GM18498 (cell line): ENCODE measurements at regions not wholly inside any gene's neighbourhood (a gene's known extent, or its start where the extent isn't known, plus 50 kb on each side); places are given as distances from the start of the nearest gene placed in this dataset.

Experiments used
- ATAC-seq: cut with Tn5 transposase; IDR thresholded peaks from one replicate; pipeline ENCODE4 v1.9.1; 2021; ENCODE audit warnings: mild to moderate bottlenecking, moderate library complexity; ENCODE audit not compliant: unreplicated experiment

DNA sequence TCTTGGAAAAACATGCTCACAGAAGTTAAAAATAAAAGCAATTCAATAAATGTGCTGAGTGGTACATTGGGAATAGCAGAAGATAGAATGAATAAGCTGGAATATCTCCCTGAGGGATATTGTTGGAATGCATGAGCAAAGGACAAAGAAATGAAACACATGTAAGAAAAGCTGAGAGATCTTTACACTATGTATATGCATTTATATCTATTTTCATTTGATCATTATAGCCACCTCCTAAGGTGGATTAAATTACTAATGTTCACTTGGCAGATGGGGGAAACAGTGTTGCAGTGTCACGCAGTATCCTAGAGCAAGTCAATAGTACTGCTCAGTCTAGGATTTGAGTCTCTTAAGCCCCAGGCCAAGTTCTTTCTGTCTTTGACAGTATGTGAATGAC, 542.0 kb upstream of the MARCKS start:
- no peak for ATAC-seq

- ATAC-seq = no peak
Observed at GRCh38 chr6:113315879-113316278, 541.3 kb upstream of the MARCKS start.

DNA sequence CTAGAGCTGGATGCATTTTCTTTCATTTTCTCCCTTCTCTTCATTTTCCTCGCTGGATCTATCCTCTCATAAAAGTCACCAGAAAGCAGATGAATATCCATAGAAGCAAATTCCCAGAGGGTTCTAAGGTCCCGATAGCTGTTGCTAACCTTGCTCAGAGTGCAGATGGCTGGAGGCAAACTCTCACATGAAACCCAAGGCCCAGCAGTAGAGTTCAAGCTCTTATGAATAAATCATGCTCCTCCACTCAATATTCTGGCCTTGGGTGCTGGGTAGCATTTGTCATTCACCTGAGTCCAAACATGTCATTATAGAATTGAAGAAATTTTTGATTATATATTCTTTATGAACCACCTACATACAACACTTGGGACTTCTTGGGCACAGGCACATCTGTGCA, 539.7 kb upstream of the MARCKS start:
- ATAC-seq = no peak

GRCh38 chr6:113317891-113318574, 539.1 kb upstream of the MARCKS start:
- no peak for ATAC-seq

DNA sequence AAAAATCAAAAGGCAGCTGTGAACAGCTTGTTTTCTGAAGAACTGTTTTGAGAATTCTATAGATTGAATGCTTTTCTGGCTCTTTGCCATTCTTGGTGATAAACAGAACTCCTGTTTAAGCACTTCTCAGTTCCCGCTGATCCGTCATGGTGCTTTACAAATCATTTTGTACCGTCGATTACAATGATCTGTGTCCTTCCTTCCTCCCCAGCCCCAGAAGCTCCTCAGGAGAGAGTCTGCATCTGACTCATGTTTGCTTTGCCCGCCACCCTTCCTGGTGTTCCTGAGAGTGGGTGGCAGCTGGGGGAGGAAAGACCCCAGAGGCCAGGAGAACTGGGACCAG, 538.6 kb upstream of the MARCKS start:
- no peak for ATAC-seq

DNA sequence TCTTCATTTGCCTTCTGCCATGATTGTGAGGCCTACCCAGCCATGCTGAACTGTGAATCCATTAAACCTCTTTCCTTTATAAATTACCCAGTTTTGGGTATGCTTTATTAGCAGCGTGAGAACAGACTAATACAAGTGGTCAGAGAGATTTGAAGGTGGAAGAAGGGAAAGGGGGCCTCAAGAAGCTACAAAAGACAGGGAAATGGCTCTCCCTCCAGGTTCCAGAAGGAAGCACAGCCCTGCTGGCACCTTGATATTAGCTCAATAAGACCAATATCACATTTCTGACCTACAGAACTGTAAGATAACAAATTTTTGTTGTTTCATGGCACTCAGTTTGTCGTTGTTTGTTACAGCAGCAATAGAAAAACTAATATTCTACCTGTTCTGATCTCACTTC, 536.5 kb upstream of the MARCKS start:
- ATAC-seq = no peak

- no peak for ATAC-seq
Observed at GRCh38 chr6:113326781-113327180, 530.4 kb upstream of the MARCKS start.

GRCh38 chr6:113328886-113329381, 528.2 kb upstream of the MARCKS start:
- no peak for ATAC-seq

DNA sequence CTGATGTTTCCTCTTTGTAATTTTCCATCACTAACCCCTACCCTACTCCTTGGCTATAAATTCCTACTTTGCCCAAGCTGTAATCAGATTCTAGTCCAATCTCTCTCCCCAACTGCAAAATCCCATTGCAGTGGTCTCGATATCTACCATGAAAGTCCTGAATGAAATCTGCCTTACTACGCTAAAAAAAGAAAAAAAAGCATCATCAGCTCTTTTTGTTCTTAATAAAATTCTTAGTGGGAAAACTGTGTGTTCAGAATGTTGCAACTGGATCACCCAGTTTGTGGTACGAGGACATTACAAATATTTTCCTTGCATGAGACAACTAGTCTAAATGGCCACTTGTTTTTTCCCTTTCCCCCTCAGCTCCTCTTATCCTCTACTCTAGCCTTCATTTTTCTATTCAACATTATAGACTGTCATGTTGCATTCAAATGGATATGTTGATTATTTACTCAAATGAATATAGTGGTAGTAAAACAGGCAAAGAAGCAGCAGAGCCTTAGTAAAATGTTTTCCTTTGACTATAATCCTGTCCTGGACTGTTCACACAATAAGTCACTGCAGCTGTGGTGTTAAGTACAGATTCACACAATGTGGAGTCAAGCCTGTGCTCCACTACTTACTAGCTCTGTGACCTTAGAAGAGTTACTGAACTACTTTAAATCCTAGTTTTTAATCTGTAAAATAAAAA, 527.1 kb upstream of the MARCKS start:
- ATAC-seq = no peak

DNA sequence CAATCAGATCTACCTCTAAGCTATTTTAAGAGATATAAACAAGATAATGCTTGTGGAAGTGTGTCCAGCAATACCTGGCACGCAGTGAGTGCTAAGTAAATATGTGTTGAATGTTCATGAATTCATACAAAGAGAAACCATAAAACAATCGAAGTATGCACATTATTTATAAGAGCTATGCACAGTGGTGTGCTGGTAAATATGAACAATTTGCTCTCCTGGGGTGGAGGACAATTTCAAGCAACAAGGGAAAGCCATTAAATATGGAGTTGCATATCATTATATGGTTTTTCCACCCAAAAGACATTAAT, 526.6 kb upstream of the MARCKS start:
- ATAC-seq = no peak

- ATAC-seq = no peak
Observed at GRCh38 chr6:113331021-113331420, 526.1 kb upstream of the MARCKS start.

- no peak for ATAC-seq
Observed at GRCh38 chr6:113338644-113339043, 518.5 kb upstream of the MARCKS start.

DNA sequence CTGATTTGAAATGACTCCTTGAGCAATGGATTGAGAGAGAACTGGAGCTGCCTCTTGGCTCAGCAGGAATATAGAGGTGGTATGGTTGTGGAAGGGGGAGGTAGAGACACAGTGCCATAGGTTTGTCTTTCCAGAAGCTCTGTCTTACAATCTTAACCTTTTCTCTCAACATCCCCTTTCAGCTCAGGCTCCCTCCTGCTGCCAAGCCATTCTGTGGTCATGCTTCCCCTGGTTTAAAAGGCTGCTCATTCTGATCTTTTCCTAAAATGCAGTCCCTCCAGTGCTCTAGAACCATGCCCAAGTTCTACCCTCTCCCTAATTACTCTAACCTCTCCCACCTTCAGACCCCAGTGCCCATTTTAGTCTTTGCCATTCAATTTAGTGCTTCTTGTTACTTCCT, 517.9 kb upstream of the MARCKS start:
- no peak for ATAC-seq

DNA sequence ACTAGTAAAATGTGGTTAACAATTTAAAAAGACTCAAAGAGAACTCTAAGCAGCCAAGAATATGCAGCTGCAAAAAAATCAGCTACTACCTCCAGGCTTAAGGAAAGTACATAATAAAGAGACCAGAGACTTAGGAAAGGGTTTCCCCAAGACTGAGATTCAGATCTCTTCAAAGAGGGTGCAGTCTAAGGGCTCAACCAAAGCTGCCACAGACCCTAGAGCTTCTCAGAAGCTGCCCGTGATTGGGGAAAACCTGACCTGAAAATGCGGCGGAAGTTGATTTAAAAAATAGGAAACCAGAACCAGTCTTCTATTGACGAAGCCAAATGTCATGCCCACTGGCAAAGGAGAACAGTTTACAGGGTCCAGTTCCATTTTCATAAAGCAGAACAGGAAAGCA, 516.8 kb upstream of the MARCKS start:
- ATAC-seq = no peak

GRCh38 chr6:113343940-113344339, 513.2 kb upstream of the MARCKS start:
- no peak for ATAC-seq

DNA sequence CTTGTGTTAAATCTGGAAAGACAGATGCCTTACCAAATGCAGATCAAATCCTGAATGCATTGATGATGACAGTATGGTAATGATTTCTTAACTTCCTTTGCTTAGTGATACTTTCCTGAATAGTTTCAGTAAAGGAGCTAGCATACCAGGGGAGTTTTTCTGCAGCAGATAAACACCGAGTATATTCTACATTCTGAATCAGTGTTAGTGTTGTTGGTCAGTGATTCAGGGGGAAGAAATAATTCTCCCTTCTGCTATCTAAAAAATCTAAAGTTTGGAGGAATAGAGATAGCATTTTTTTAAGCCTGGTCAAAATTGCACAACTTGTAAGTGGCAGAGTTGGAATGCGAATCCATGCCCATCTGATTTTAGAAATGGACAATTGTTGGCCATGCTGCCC, 512.2 kb upstream of the MARCKS start:
- no peak for ATAC-seq

DNA sequence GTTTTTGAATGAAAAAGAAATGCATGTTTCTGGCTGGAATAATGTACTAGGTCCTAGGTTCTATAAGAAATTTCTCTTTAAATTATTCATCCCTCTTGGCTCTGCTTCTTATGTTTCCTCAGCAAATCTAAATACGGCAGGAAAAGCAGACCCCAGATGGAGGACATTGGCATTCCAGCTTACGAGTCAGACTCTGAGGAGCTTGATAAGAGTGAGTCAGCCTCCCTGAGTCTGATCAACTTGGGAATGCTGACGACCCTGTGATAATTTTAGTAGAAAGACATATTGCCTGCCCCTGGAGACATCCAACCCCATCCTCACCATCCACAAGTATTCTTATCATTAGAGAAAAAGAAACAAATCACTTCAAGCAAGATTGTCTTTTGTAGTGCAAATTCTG, 509.7 kb upstream of the MARCKS start:
- no peak for ATAC-seq

DNA sequence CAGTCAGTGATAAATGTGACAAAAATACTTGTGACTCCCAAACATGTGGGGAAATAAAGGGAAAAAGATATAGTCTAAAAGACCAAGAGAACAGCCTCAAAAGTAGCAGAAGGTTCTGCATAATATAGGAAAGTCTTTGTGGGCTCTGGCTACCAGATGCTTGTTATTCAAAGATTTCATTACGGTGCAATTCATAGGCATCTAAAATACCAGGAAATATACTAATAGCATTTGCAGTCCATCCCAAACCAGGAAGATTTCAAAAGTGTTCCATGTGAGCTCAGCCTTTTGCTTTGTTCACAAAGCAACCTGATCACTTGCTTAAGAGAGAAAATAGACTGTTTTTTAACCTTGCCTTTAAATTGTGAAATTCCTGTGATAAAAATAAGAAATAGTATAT, 506.7 kb upstream of the MARCKS start:
- no peak for ATAC-seq

GRCh38 chr6:113351173-113351834, 505.8 kb upstream of the MARCKS start:
- no peak for ATAC-seq

DNA sequence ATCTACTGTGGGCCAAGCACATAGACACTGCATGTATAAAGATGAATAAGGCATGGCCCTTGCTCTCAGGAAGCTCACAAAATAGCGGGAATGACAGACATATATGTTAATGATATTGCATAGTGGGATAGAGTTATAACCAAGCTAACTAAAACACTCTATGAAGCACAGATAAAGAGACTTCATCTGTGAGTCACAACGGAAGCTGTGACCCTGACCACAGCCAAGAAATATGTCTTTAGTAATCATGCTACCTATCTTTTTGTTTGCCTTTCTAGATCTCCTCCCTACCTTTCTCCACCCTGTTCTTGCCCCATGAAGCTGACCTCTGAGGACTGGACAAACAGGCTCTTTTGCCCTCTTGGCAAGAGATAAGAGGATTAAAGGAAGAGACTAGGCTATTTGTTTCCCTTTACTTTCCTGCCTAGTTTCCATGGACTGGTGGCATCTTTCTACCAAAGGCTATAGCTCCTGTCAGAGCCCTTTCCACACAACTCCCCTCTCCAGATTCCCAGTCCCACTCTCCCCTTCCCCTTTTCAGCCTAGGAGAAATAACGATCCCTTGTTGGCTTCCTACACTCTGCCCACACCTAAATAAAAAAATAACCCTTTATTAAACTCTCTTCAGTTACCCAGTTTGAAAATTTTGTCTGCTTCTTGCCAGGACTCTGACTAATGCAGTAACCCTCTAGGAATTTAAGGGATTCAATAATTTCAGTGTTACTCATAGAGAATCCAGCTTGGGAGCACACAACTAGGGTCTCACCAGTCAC, 504.9 kb upstream of the MARCKS start:
- ATAC-seq = no peak

GRCh38 chr6:113352831-113353230, 504.3 kb upstream of the MARCKS start:
- no peak for ATAC-seq

DNA sequence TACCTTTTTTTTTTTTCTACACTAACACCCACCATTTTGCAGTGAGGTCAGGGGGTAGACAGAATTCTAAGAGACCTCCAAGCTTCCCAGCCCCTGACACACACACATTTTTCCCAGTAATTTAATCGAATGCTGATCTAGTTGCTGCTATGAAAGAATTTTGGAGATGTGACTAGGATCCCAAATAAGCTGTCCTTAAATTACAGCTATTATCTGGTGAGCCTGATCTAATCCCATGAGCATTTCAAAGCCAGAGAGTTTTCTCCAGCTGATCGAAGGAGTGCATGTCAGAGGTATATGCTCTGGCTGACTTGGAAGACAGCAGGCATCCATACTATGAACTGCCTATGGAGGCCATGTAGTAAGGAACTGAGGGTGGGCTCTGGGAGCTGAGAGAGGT, 503.8 kb upstream of the MARCKS start:
- no peak for ATAC-seq
